GM12875 (cell line): ENCODE measurements at regions not wholly inside any gene's neighbourhood (a gene's known extent, or its start where the extent isn't known, plus 50 kb on each side); places are given as distances from the start of the nearest gene placed in this dataset.

Experiments used
- H3K4me3 ChIP-seq: one replicate; pipeline ENCODE4 v1.5.1; 2011; ENCODE audit warnings: low read depth, low read length, control low read depth
- CTCF ChIP-seq: IDR thresholded peaks from 2 replicates; pipeline ENCODE4 v1.5.1; 2011; ENCODE audit warnings: low read depth, mild to moderate bottlenecking, control low read depth, inconsistent platforms, low read length, moderate library complexity, borderline replicate concordance; ENCODE audit not compliant: insufficient read depth

GRCh38 chr14:71264260-71264659 lies 357.0 kb downstream of the PCNX1 start:
- no peak overlapping the region for H3K4me3 ChIP-seq
- no peak for TF ChIP-seq CTCF

- no peak overlapping the region for H3K4me3 ChIP-seq
Measured at GRCh38 chr14:71267007-71267513, 359.8 kb downstream of the PCNX1 start.

GRCh38 chr14:71267691-71268090 lies 360.4 kb downstream of the PCNX1 start:
- TF ChIP-seq CTCF = no peak
- no peak overlapping the region for H3K4me3 ChIP-seq

More at GRCh38 chr14:71267007-71267513, 359.8 kb downstream of the PCNX1 start:
- no peak for TF ChIP-seq CTCF

GRCh38 chr14:71270111-71270510 lies 362.9 kb downstream of the PCNX1 start:
- H3K4me3 ChIP-seq = no peak overlapping the region

DNA sequence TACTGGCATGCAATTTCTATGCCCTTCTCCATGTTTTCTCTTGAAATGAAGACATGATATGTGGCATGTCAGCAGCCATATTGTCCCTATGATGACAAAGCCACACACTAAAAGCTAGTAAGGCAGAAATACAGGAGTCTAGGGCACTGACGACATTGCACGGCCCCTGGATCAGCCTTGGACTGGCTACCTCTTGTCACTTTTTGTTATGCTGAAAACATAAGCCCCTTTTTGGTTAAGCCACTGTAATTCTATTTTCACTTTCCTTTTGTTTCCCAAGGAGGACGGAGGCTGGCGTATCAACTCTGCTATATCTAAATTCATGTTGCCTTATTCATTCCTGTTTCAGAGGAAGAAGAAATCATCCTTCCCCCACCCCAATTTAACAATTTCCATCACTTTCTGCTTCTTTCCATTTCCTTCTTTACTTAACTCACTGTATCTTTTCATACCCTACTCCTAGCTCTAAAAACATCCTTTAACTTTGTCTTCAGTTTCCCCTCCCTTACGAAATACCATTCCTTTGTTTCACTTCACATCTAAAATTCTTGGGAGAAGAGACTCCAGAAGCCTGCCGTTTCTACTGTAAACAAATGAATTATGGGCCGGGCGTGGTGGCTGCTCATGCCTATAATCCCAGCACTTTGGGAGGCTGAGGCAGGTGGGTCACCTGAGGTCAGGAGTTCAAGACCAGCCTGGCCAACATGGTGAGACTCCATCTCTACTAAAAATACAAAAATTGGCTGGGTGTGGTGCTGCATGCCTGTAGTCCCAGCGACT lies 364.1 kb downstream of the PCNX1 start:
- H3K4me3 ChIP-seq = no peak overlapping the region
- TF ChIP-seq CTCF = no peak

More at GRCh38 chr14:71270111-71270510, 362.9 kb downstream of the PCNX1 start:
- TF ChIP-seq CTCF = no peak

DNA sequence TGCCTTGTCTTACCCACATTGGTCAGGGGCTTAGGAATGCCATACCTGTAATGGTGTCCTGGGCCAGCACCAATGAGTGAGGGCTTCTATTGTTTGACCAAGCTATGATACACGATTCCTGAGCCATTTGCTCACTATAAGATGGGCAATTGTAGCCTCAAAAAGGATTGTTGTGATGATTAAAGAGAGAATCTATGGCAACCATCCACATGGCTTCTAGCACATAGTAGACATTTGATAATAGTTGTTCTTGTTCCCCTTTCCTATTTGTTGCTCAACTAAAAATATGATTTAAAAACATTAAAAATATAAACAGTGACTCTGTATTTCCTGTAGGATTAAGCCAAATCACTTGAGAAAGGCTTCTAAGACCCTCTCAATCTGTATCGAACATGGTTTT lies 366.1 kb downstream of the PCNX1 start:
- no peak for TF ChIP-seq CTCF
- no peak overlapping the region for H3K4me3 ChIP-seq

DNA sequence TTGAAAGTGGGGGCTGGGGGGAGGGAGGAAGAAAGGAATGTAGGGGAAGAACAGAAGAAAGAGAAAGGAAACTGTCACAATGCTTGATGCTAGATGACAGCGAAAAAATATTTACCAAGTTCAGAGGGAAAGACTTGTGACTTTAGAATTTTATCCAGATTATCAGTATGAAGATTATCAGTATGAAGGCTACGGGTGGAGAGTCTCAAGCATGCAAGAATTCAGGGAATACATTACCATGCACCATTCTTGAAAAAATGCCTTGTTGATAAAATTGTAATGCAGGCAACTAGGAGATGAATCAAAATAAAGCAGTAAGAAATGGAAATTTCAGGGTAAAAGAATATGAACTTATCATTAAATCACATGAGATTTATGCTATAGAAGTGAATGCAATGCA lies 376.8 kb downstream of the PCNX1 start:
- no peak for TF ChIP-seq CTCF
- no peak overlapping the region for H3K4me3 ChIP-seq
